C4-2B (cell line): ENCODE measurements at regions not wholly inside any gene's neighbourhood (a gene's known extent, or its start where the extent isn't known, plus 50 kb on each side); places are given as distances from the start of the nearest gene placed in this dataset.

ENCODE experiments used
- H3K27ac ChIP-seq: fragments of 450-650 bp; 2 replicates; pipeline ENCODE4 v1.5.1; 2017
- CTCF ChIP-seq: fragments of 450-650 bp; conservative IDR thresholded peaks from 2 replicates; pipeline ENCODE4 v1.5.1; 2017; ENCODE audit warnings: mild to moderate bottlenecking
- ZFX ChIP-seq: fragments of 450-650 bp; IDR thresholded peaks from 2 replicates; pipeline ENCODE4 v1.6.1; 2017

GRCh38 chr2:122307763-122308162, 552.3 kb downstream of the TSN start:
- H3K27ac ChIP-seq: no peak overlapping the region
- TF ChIP-seq ZFX (no peak), CTCF (no peak)

GRCh38 chr2:122315306-122315705, 559.9 kb downstream of the TSN start:
- TF ChIP-seq CTCF: no peak
- no peak for TF ChIP-seq ZFX
- no peak overlapping the region for H3K27ac ChIP-seq

- TF ChIP-seq CTCF (no peak), ZFX (no peak)
- H3K27ac ChIP-seq: no peak overlapping the region
Observed at GRCh38 chr2:122319539-122320132, 564.2 kb downstream of the TSN start.

- no peak for TF ChIP-seq ZFX
- no peak for TF ChIP-seq CTCF
- H3K27ac ChIP-seq: no peak overlapping the region
Observed at GRCh38 chr2:122322815-122323214, 567.4 kb downstream of the TSN start.

- H3K27ac ChIP-seq: no peak overlapping the region
- TF ChIP-seq ZFX (no peak), CTCF (no peak)
Observed at GRCh38 chr2:122323927-122324326, 568.5 kb downstream of the TSN start.

- no peak overlapping the region for H3K27ac ChIP-seq
- TF ChIP-seq CTCF: no peak
- TF ChIP-seq ZFX: no peak
Observed at GRCh38 chr2:122326471-122326870, 571.0 kb downstream of the TSN start.

- H3K27ac ChIP-seq: no peak overlapping the region
- TF ChIP-seq CTCF (no peak), ZFX (no peak)
Observed at GRCh38 chr2:122328816-122329215, 573.4 kb downstream of the TSN start.
